ENCODE measurements at regions not wholly inside any gene's neighbourhood (a gene's known extent, or its start where the extent isn't known, plus 50 kb on each side); places are given as distances from the start of the nearest gene placed in this dataset.
"Not testable (repeated sequence)": the region's sequence is repeated elsewhere in the genome, so short reads cannot be mapped to it uniquely, and the experiment has no call there.

DNA sequence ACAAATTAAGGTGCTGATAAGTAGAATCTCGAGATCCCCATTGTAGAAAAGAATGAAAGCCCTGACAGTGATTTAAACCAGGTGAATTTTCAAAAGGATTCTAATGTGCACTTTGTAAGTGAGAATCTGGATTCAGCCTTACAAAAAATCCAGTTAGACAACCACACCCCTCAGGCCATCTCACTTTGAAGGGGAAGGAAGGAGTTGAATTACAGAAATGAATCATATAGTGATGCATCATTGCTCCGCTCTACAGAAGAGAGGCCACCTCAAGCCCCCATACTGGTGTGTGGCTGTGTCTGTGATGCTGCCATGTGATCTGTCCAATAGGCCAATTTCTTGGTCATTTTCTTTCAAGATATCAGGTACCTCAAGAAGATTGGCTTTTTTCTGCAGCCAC lies 85.5 kb upstream of the NT5E start:
- no peak overlapping the region for H3K4me3 ChIP-seq
- H3K27me3 ChIP-seq = no peaks in the 10 kb centered on the region
- no peak overlapping the region for H3K27ac ChIP-seq
- no peaks in the 10 kb centered on the region for H3K4me1 ChIP-seq
- H3K36me3 ChIP-seq = no peaks in the 10 kb centered on the region
- DNase-seq = no peak
- no peaks in the 10 kb centered on the region for H3K9me3 ChIP-seq (replicated peaks)

- DNase-seq = no peak
- no peak overlapping the region for H3K27ac ChIP-seq
- H3K9me3 ChIP-seq (replicated peaks) = no peaks in the 10 kb centered on the region
- no peaks in the 10 kb centered on the region for H3K4me1 ChIP-seq
- H3K36me3 ChIP-seq = no peaks in the 10 kb centered on the region
- no peak overlapping the region for H3K4me3 ChIP-seq
- H3K27me3 ChIP-seq = no peaks in the 10 kb centered on the region
Measured at GRCh38 chr6:85363870-85364269, 86.0 kb upstream of the NT5E start.

- Histone ChIP-seq H3K27me3 (no peaks in the 10 kb centered on the region), H3K36me3 (no peaks in the 10 kb centered on the region), H3K4me1 (no peaks in the 10 kb centered on the region), H3K27ac (no peak overlapping the region), H3K9me3 (replicated peaks) (no peaks in the 10 kb centered on the region), H3K4me3 (no peak overlapping the region)
- no peak for DNase-seq
Measured at GRCh38 chr6:85362652-85363310, 87.1 kb upstream of the NT5E start.

GRCh38 chr6:85361643-85362014 lies 88.3 kb upstream of the NT5E start:
- H3K36me3 ChIP-seq = no peaks in the 10 kb centered on the region
- no peaks in the 10 kb centered on the region for H3K4me1 ChIP-seq
- H3K9me3 ChIP-seq (replicated peaks) = no peaks in the 10 kb centered on the region
- no peak overlapping the region for H3K27ac ChIP-seq
- no peaks in the 10 kb centered on the region for H3K27me3 ChIP-seq
- no peak overlapping the region for H3K4me3 ChIP-seq
- DNase-seq = no peak

- DNase-seq = no peak
- no peak overlapping the region for H3K27ac ChIP-seq
Measured at GRCh38 chr6:85360794-85361642, 88.9 kb upstream of the NT5E start.

GRCh38 chr6:85357651-85358050 lies 92.2 kb upstream of the NT5E start:
- no peak for DNase-seq
- Histone ChIP-seq H3K27ac (no peak overlapping the region), H3K36me3 (no peaks in the 10 kb centered on the region), H3K9me3 (replicated peaks) (no peaks in the 10 kb centered on the region), H3K27me3 (no peaks in the 10 kb centered on the region), H3K4me3 (no peak overlapping the region), H3K4me1 (no peaks in the 10 kb centered on the region)

More at GRCh38 chr6:85360794-85361642, 88.9 kb upstream of the NT5E start:
- Histone ChIP-seq H3K36me3 (no peaks in the 10 kb centered on the region), H3K4me3 (no peak overlapping the region), H3K27me3 (no peaks in the 10 kb centered on the region), H3K4me1 (no peaks in the 10 kb centered on the region), H3K9me3 (replicated peaks) (no peaks in the 10 kb centered on the region)

DNA sequence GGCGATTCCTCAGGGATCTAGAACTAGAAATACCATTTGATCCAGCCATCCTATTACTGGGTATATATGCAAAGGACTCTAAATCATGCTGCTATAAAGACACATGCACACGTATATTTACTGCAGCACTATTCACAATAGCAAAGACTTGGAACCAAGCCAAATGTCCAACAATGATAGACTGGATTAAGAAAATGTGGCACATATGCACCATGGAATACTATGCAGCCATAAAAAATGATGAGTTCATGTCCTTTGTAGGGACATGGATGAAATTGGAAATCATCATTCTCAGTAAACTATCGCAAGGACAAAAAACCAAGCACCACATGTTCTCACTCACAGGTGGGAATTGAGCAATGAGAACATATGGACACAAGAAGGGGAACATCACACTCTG lies 93.1 kb upstream of the NT5E start:
- not testable (repeated sequence) for H3K9me3 ChIP-seq (replicated peaks); H3K36me3 ChIP-seq; H3K27ac ChIP-seq; H3K4me1 ChIP-seq; H3K27me3 ChIP-seq; H3K4me3 ChIP-seq; DNase-seq

- no peaks in the 10 kb centered on the region for H3K36me3 ChIP-seq
- H3K27ac ChIP-seq = no peak overlapping the region
- H3K4me1 ChIP-seq = no peaks in the 10 kb centered on the region
- no peaks in the 10 kb centered on the region for H3K9me3 ChIP-seq (replicated peaks)
- H3K27me3 ChIP-seq = no peaks in the 10 kb centered on the region
- no peak for DNase-seq
- H3K4me3 ChIP-seq = no peak overlapping the region
Measured at GRCh38 chr6:85355816-85356215, 94.1 kb upstream of the NT5E start.

DNA sequence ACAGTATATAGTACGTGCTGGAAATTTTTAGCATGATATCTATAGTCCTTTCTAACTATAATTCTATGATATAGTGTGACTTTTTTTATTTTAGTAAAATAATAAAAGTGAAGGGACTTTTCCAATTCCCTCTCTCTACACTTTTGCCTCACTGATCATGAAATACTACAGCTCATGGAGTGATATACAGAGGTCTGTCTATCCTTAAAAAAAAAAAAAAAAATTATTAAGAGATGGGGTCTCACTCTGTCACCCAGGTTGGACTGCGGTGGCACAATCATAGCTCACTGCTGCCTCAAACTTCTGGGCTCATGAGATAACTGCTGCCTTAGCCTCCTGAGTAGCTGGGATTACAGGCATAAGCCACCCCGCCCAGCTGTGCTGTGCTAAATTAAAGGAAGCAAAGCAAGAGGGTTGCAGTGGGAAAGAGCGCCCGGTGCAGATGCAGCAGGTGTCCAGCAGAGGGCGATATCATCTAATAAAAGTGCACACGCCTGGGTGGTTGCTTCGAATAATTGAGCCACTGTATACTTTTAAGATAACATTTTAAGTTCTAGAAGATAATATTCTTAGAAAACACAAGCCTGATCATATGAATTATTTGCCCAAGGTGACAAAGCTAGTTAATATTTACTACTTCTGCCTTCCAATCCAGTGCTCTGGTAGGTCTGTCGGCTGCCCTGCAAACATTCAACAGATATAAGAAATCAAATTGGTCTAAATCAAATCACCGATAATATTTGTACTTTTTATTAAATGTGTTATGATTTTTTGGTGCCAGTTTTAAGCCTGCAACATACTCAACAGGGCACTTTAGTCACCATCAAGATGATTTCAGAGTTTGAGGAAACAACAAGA lies 94.9 kb upstream of the NT5E start:
- DNase-seq = peak; percentile 59 to 80

DNA sequence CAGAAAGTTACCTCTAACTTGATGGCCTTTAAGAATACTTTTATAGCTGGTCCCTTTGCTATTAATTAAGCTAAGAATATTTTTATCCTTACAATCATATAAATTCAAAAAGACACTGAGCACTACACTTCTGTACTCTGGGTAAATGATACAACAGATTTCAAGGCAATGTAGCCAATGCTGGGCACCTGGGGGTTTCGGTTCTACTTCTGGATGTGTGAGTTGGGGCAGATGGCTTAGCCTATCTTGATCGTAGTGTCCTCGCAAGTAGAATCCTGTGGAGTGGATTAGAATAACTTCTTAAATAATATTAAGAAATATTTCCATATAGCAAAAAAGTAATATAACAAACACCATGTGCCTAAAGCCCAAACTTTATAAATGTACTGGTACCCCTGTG lies 96.9 kb upstream of the NT5E start:
- Histone ChIP-seq H3K27me3 (no peaks in the 10 kb centered on the region), H3K4me3 (no peak overlapping the region), H3K36me3 (no peaks in the 10 kb centered on the region), H3K9me3 (replicated peaks) (no peaks in the 10 kb centered on the region), H3K4me1 (no peaks in the 10 kb centered on the region), H3K27ac (no peak overlapping the region)
- no peak for DNase-seq

More for the DNA sequence above, 94.9 kb upstream of the NT5E start:
- Histone ChIP-seq H3K27ac (no peak overlapping the region), H3K9me3 (replicated peaks) (no peaks in the 10 kb centered on the region), H3K27me3 (no peaks in the 10 kb centered on the region), H3K36me3 (no peaks in the 10 kb centered on the region), H3K4me1 (no peaks in the 10 kb centered on the region), H3K4me3 (no peak overlapping the region)

- Histone ChIP-seq H3K27ac (no peak overlapping the region), H3K9me3 (replicated peaks) (no peaks in the 10 kb centered on the region), H3K27me3 (no peaks in the 10 kb centered on the region), H3K36me3 (no peaks in the 10 kb centered on the region), H3K4me3 (no peak overlapping the region), H3K4me1 (no peaks in the 10 kb centered on the region)
- DNase-seq = no peak
Measured at GRCh38 chr6:85348643-85349042, 101.2 kb upstream of the NT5E start.

DNA sequence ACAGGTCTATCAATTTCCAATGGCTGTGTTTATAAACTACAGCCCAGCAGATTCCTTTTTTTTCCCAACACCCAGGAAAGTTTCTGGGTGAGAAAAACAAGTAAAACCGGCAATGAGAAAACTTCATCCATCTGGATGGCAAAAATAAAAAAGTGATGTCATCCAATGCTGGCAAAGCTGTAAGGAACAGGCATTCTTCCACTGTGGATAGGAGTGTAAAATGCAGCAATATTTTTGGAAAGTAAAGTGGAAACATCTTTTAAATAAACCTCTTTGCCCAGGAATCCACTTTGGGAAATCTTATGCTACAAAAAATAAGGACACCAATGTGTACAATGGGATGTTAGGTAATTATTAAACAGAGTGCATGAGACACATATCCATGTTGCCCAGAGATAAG lies 102.1 kb upstream of the NT5E start:
- Histone ChIP-seq H3K4me3 (no peak overlapping the region), H3K36me3 (no peaks in the 10 kb centered on the region), H3K9me3 (replicated peaks) (no peaks in the 10 kb centered on the region), H3K27ac (no peak overlapping the region), H3K4me1 (no peaks in the 10 kb centered on the region), H3K27me3 (no peaks in the 10 kb centered on the region)
- no peak for DNase-seq

DNA sequence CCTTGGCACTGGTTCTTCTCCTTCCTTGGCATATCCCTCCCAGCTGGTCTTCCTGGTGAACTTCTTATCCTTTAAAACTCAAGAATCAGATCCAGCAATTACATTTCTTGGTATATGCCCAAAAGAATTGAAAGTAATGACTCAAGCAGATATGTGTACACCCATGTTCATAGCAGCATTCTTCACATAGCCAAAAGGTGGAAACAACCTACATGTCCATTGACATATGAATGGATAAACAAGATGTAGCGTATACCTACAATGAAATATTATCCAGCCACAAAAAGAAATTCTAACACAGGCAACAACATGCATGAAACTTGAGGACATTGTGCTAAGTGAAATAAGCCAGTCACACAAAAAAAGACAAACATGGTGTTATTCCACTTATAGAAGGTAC lies 103.7 kb upstream of the NT5E start:
- no peak for DNase-seq
- H3K27ac ChIP-seq = no peak overlapping the region
- no peak overlapping the region for H3K4me3 ChIP-seq
- H3K27me3 ChIP-seq = no peaks in the 10 kb centered on the region
- no peaks in the 10 kb centered on the region for H3K36me3 ChIP-seq
- no peaks in the 10 kb centered on the region for H3K4me1 ChIP-seq
- no peaks in the 10 kb centered on the region for H3K9me3 ChIP-seq (replicated peaks)

DNA sequence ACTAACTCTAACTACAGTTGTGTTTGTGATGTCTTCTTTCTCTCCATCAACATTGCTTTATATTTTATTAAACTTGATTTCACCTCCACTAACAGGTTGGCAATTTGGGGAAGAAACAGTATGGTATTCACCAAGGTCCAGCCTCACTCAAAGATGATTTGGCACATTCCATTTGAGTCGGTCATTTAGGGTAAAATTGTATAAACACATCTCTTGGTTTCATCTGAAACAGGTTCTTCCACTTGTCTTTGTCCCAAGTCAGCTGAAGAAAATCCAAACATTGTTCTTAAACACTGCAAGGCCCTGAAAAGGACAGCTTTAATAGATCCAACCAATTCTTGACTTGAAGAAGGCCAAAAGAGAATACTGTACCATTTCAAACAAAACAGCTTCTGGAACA lies 104.9 kb upstream of the NT5E start:
- Histone ChIP-seq H3K4me1 (no peaks in the 10 kb centered on the region), H3K9me3 (replicated peaks) (no peaks in the 10 kb centered on the region), H3K27me3 (no peaks in the 10 kb centered on the region), H3K36me3 (no peaks in the 10 kb centered on the region), H3K4me3 (no peak overlapping the region), H3K27ac (no peak overlapping the region)
- no peak for DNase-seq

DNA sequence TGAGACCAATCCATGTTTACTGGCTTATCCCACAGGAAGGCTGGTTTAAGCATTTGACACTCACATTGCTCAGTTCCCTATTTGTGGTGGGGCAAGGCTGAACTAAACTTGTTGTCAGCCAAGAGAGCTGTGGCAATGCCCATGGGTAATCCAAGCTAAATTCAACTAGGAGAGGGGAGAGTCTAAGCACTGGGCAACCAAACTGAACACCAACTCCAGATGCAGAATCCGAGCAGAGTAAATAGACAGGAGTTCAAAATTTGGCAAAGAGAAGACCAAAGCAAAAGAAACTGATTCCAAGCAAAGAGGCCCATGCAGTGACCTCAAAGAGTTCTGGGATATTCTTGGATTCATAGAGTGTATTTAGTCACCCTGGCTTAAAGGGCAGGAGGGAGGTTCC lies 106.5 kb upstream of the NT5E start:
- Histone ChIP-seq H3K27ac (no peak overlapping the region), H3K9me3 (replicated peaks) (no peaks in the 10 kb centered on the region), H3K4me3 (no peak overlapping the region), H3K36me3 (no peaks in the 10 kb centered on the region), H3K4me1 (no peaks in the 10 kb centered on the region), H3K27me3 (no peaks in the 10 kb centered on the region)
- DNase-seq = no peak

Data from SJCRH30 (cell line).